ENCODE measurements at regions not wholly inside any gene's neighbourhood (a gene's known extent, or its start where the extent isn't known, plus 50 kb on each side); places are given as distances from the start of the nearest gene placed in this dataset.

DNA sequence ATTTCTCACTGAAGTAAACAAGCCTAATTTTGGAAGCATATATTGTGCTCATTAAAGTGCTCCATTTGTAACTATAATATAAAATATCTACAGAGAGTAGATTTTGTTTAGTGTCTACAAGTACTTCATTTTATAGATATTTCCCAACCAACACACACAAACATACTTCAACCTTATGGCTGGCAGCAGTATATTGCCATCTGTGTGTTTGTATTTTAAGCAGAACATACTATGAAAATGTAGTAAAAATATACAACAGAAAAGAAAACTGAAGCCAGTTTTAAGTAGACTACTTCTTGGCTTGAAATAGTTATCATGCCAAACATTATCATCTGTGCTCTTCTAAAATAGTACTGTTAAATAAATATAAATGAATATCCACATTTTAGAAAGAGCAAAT lies 821.9 kb downstream of the DACH1 start:
- TF ChIP-seq TOX (CRISPR knock-in tag; IDR thresholded peaks at IDR 0.05; ENCODE audit: borderline replicate concordance) (no peak), ARNTL (CRISPR knock-in tag; IDR thresholded peaks at IDR 0.05; ENCODE audit: borderline replicate concordance, low read depth) (no peak), ZC3H10 (CRISPR knock-in tag; IDR thresholded peaks at IDR 0.05) (no peak), BACH2 (CRISPR knock-in tag; IDR thresholded peaks at IDR 0.05; ENCODE audit: borderline replicate concordance) (no peak), PPARA (CRISPR knock-in tag; IDR thresholded peaks at IDR 0.05; ENCODE audit: borderline replicate concordance) (no peak), ZNF70 (CRISPR knock-in tag; IDR thresholded peaks at IDR 0.05) (no peak), RARB (CRISPR knock-in tag; IDR thresholded peaks at IDR 0.05) (no peak), CSDC2 (CRISPR knock-in tag; IDR thresholded peaks at IDR 0.05) (no peak)
- TF ChIP-seq, protein P1, sequence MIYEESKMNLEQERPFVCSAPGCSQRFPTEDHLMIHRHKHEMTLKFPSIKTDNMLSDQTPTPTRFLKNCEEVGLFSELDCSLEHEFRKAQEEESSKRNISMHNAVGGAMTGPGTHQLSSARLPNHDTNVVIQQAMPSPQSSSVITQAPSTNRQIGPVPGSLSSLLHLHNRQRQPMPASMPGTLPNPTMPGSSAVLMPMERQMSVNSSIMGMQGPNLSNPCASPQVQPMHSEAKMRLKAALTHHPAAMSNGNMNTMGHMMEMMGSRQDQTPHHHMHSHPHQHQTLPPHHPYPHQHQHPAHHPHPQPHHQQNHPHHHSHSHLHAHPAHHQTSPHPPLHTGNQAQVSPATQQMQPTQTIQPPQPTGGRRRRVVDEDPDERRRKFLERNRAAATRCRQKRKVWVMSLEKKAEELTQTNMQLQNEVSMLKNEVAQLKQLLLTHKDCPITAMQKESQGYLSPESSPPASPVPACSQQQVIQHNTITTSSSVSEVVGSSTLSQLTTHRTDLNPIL (CRISPR knock-in tag; IDR thresholded peaks at IDR 0.05; ENCODE audit: low read depth), result no peak
- TF ChIP-seq, protein P2, sequence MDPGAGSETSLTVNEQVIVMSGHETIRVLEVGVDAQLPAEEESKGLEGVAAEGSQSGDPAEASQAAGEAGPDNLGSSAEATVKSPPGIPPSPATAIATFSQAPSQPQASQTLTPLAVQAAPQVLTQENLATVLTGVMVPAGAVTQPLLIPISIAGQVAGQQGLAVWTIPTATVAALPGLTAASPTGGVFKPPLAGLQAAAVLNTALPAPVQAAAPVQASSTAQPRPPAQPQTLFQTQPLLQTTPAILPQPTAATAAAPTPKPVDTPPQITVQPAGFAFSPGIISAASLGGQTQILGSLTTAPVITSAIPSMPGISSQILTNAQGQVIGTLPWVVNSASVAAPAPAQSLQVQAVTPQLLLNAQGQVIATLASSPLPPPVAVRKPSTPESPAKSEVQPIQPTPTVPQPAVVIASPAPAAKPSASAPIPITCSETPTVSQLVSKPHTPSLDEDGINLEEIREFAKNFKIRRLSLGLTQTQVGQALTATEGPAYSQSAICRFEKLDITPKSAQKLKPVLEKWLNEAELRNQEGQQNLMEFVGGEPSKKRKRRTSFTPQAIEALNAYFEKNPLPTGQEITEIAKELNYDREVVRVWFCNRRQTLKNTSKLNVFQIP (CRISPR knock-in tag; IDR thresholded peaks at IDR 0.05; ENCODE audit: borderline replicate concordance, low read depth), result no peak
- TF ChIP-seq, protein P3, sequence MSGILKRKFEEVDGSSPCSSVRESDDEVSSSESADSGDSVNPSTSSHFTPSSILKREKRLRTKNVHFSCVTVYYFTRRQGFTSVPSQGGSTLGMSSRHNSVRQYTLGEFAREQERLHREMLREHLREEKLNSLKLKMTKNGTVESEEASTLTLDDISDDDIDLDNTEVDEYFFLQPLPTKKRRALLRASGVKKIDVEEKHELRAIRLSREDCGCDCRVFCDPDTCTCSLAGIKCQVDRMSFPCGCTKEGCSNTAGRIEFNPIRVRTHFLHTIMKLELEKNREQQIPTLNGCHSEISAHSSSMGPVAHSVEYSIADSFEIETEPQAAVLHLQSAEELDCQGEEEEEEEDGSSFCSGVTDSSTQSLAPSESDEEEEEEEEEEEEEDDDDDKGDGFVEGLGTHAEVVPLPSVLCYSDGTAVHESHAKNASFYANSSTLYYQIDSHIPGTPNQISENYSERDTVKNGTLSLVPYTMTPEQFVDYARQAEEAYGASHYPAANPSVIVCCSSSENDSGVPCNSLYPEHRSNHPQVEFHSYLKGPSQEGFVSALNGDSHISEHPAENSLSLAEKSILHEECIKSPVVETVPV (CRISPR knock-in tag; IDR thresholded peaks at IDR 0.05), result no peak
- ATAC-seq, result no peak

DNA sequence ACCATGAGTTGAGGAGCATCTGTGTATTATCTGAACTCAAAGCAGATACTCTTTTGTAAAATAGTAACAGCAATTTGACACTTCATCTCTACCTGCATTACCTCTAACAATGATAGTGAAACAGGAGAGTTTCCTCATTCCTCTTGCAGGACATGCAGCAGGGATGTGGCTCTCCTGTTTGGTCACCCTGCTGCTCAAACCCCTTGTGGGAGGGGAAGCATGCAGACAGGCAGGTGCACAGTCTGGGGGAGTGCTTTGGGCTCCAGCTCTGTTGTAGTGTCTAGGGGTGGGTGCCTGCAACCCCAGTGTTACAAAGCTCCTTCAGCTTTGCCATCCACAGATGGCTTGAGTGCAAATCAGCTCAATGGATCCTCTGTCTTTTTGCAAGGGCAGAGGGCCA lies 827.6 kb downstream of the DACH1 start:
- no peak for TF ChIP-seq ZC3H10 (CRISPR knock-in tag; IDR thresholded peaks at IDR 0.05)
- no peak for TF ChIP-seq ZNF70 (CRISPR knock-in tag; IDR thresholded peaks at IDR 0.05)
- no peak for TF ChIP-seq OSR1 (CRISPR knock-in tag; IDR thresholded peaks at IDR 0.05)
- ATAC-seq, result no peak

DNA sequence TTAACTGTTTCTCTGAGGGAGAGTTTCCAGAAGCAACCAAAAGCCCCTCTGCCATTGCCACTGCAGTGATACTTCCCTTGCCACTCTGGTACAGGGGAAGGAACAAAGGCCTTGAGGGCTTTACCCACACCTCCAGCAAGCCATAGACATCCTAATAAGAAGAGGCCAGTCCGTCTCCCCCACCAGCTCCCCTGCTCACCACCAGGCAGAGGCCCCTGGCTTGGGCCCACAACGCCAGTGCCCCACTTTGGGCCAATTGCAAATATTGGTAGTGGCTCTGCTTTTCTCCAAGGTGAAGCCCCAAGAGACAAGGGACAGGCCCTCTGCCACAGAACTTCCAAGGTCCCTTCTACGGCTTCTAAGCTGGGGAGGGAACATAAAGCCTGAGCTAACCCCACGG lies 833.0 kb downstream of the DACH1 start:
- ATAC-seq, result no peak
- TF ChIP-seq, protein P4, sequence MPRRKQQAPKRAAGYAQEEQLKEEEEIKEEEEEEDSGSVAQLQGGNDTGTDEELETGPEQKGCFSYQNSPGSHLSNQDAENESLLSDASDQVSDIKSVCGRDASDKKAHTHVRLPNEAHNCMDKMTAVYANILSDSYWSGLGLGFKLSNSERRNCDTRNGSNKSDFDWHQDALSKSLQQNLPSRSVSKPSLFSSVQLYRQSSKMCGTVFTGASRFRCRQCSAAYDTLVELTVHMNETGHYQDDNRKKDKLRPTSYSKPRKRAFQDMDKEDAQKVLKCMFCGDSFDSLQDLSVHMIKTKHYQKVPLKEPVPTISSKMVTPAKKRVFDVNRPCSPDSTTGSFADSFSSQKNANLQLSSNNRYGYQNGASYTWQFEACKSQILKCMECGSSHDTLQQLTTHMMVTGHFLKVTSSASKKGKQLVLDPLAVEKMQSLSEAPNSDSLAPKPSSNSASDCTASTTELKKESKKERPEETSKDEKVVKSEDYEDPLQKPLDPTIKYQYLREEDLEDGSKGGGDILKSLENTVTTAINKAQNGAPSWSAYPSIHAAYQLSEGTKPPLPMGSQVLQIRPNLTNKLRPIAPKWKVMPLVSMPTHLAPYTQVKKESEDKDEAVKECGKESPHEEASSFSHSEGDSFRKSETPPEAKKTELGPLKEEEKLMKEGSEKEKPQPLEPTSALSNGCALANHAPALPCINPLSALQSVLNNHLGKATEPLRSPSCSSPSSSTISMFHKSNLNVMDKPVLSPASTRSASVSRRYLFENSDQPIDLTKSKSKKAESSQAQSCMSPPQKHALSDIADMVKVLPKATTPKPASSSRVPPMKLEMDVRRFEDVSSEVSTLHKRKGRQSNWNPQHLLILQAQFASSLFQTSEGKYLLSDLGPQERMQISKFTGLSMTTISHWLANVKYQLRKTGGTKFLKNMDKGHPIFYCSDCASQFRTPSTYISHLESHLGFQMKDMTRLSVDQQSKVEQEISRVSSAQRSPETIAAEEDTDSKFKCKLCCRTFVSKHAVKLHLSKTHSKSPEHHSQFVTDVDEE (CRISPR knock-in tag; IDR thresholded peaks at IDR 0.05), result no peak
- TF ChIP-seq, protein P3 (CRISPR knock-in tag; IDR thresholded peaks at IDR 0.05), result no peak
- TF ChIP-seq ZC3H10 (CRISPR knock-in tag; IDR thresholded peaks at IDR 0.05), result no peak
- no peak for TF ChIP-seq PPARA (CRISPR knock-in tag; IDR thresholded peaks at IDR 0.05; ENCODE audit: borderline replicate concordance)
- TF ChIP-seq ZFP3 (CRISPR knock-in tag; IDR thresholded peaks at IDR 0.05), result no peak
- TF ChIP-seq ZNF8 (CRISPR knock-in tag; IDR thresholded peaks at IDR 0.05), result no peak
- TF ChIP-seq ESRRG (CRISPR knock-in tag; IDR thresholded peaks at IDR 0.05), result no peak
- TF ChIP-seq GLIS3 (CRISPR knock-in tag; IDR thresholded peaks at IDR 0.05), result no peak
- no peak for TF ChIP-seq ARNTL (CRISPR knock-in tag; IDR thresholded peaks at IDR 0.05; ENCODE audit: borderline replicate concordance, low read depth)
- TF ChIP-seq, protein P2 (CRISPR knock-in tag; IDR thresholded peaks at IDR 0.05; ENCODE audit: borderline replicate concordance, low read depth), result no peak
- TF ChIP-seq TOX (CRISPR knock-in tag; IDR thresholded peaks at IDR 0.05; ENCODE audit: borderline replicate concordance), result no peak
- no peak for TF ChIP-seq ZFP30 (CRISPR knock-in tag; IDR thresholded peaks at IDR 0.05)
- no peak for TF ChIP-seq SNAI2 (CRISPR knock-in tag; IDR thresholded peaks at IDR 0.05)
- no peak for TF ChIP-seq ZNF70 (CRISPR knock-in tag; IDR thresholded peaks at IDR 0.05)
- TF ChIP-seq, protein P1 (CRISPR knock-in tag; IDR thresholded peaks at IDR 0.05; ENCODE audit: low read depth), result no peak
- TF ChIP-seq CSDC2 (CRISPR knock-in tag; IDR thresholded peaks at IDR 0.05), result no peak
- no peak for TF ChIP-seq ZNF565 (CRISPR knock-in tag; conservative IDR thresholded peaks at IDR 0.05; ENCODE audit: low read depth)

Measured in SK-N-SH treated with all-trans-retinoic acid at 6 μM for 48 hours (cell line).